ENCODE measurements at regions not wholly inside any gene's neighbourhood (a gene's known extent, or its start where the extent isn't known, plus 50 kb on each side); places are given as distances from the start of the nearest gene placed in this dataset.

- TF ChIP-seq POLR2A (IDR thresholded peaks at IDR 0.05) (no peak), CTCF (IDR thresholded peaks at IDR 0.05 in 4 of 5, conservative IDR thresholded peaks at IDR 0.05 in 1 of 5) (no peak)
Measured at GRCh38 chr6:100179576-100179975, 185.6 kb upstream of the MCHR2 start.
